GM18907 (cell line): ENCODE measurements at regions not wholly inside any gene's neighbourhood (a gene's known extent, or its start where the extent isn't known, plus 50 kb on each side); places are given as distances from the start of the nearest gene placed in this dataset.

Source experiments
- ATAC-seq: cut with Tn5 transposase; IDR thresholded peaks from one replicate; pipeline ENCODE4 v1.9.1; 2021; ENCODE audit warnings: mild to moderate bottlenecking, moderate library complexity; ENCODE audit not compliant: unreplicated experiment

DNA sequence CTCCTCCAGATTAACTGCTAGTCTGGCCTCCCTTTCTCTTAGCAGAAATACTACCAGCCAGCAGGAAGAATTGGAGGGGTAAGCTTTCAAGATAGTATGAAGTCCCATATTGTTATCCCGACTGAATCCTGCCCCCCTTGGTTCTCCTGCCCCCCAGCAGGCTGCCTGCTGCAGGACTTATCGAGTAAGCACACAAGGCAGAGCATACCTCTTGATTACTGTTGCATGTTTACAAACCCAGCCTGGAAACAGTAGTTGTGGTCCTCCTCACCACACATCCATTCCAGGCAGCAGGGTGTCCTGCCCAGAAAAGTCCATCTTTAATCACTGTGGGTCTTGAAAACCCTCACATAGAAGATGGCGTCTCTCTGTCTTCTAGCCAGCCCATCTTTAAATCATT lies 66.8 kb upstream of the PPP2R3A start:
- ATAC-seq: no peak

- no peak for ATAC-seq
Measured at GRCh38 chr3:135905058-135905724, 60.3 kb upstream of the PPP2R3A start.

DNA sequence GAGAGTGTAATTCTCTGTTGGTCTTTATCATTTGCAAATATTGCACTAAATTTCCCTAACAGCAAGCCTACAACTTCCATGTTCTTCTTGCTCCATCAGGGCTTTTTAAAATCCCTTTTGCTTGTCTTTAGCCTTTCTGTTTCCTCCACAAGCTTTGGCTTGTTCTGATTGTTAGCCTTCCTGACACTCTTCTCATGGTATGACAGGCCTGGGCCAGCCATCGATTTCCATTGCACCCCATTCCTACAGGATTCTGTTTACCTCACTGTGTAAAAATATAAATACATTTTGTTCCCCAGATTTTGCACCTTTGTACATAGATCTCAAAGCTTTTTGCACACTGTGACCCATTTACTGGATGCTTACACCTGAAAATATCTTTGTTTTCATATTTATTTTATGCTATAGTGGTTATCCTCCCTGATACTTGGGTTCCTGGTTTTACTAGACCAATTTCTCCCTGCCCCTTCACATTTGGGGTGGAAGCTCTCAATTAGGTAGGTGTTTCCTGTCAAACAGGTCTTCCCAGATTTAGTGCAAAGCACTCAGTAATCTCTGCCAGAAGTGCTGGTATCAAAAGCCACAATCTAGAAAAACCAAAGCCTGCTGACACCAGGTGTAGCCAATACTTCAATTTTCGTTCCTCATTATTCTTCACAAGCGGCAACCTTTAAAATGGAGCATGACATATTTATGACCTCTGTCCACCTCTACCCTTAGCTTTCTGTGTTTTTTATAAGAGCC lies 57.9 kb upstream of the PPP2R3A start:
- no peak for ATAC-seq

- ATAC-seq: no peak
Measured at GRCh38 chr3:135908225-135908624, 57.3 kb upstream of the PPP2R3A start.

GRCh38 chr3:135908737-135909136 lies 56.8 kb upstream of the PPP2R3A start:
- ATAC-seq: no peak

DNA sequence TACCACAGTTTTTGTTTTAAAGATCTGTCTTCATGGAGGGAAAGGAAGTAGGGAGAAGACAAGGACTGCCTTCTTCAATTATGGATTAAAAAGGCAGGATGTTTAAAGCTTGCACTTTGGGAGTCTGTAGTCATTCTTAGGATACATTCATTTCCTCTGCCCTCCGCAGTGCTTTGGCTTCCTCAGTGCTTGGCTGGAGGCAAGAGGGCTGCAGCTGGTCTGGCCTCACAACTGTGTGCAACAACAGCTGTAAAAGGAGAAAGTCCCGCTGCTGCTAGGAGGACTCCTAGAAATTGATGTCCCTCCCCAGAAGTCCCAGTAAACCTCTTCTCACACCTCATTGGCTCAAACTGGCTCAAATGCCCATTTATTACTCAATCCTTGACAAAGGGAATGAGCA lies 54.4 kb upstream of the PPP2R3A start:
- no peak for ATAC-seq

DNA sequence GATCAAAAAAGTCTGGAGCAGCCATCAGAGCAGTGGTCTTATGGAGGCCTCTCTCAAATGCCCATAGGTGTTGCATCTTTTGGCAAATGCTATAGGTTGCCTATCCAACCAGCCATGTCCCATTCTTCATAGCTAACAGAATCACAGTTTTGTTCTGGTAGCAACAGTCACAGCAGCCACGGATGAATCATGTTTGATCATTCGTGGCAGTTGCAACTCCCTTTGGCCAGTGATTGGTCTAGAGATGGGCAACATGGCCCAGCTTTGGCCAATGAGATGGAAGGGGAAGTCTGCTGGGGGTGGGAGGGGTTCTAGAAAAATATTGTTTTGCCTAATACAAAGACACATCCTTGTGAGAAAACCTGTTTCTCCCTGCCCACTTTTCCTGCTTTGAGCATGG lies 50.3 kb upstream of the PPP2R3A start:
- ATAC-seq: no peak
